ENCODE measurements at regions not wholly inside any gene's neighbourhood (a gene's known extent, or its start where the extent isn't known, plus 50 kb on each side); places are given as distances from the start of the nearest gene placed in this dataset.
"Not testable (repeated sequence)": the region's sequence is repeated elsewhere in the genome, so short reads cannot be mapped to it uniquely, and the experiment has no call there.

- no peak for TF ChIP-seq TCF7L2 (IDR thresholded peaks at IDR 0.05; ENCODE audit: low read depth, low read length)
- no peak for TF ChIP-seq CTCF (IDR thresholded peaks at IDR 0.05)
- TF ChIP-seq SIN3A (IDR thresholded peaks at IDR 0.05; ENCODE audit: borderline replicate concordance, insufficient read depth, low read depth, low read length): no peak
- no peak for TF ChIP-seq POLR2AphosphoS5 (IDR thresholded peaks at IDR 0.05; ENCODE audit: low read depth, low read length)
- no peak for TF ChIP-seq REST (IDR thresholded peaks at IDR 0.05; ENCODE audit: insufficient read depth in 1 of 2, low read depth in 2 of 2, low read length in 1 of 2)
- intact Hi-C loops (cut with micrococcal nuclease; ENCODE audit: unreplicated experiment) (no loop called here), in situ Hi-C loops (cut with HindIII; ENCODE audit: low pct_unique_long_range_greater_than_20kb, low sequenced_read_pairs) (no loop called here)
- no peaks in the 10 kb centered on the region for H3K36me3 ChIP-seq (ENCODE audit: control insufficient read depth, insufficient read depth, low read length)
- H3K27ac ChIP-seq (ENCODE audit: low read length): no peak overlapping the region
- ATAC-seq (no peak), DNase-seq (ENCODE audit: low read depth, low spot score) (no peak)
- ChIA-PET CTCF (no interaction called here), POLR2A (no interaction called here)
- BruUV-seq (replicated peaks): no TSS peak
- no peak overlapping the region for H3K4me3 ChIP-seq (ENCODE audit: low read depth in 2 of 2, low read length in 2 of 2)
- H3K9me3 ChIP-seq (ENCODE audit: control insufficient read depth, insufficient read depth, low read depth, low read length): no peaks in the 10 kb centered on the region
- H3K4me1 ChIP-seq (ENCODE audit: control insufficient read depth, insufficient read depth, low read length): no peaks in the 10 kb centered on the region
- no peaks in the 10 kb centered on the region for H3K27me3 ChIP-seq (ENCODE audit: control insufficient read depth, insufficient read depth, low read length)
Observed at GRCh38 chr12:24630446-24630845, 318.5 kb downstream of the BCAT1 start.

GRCh38 chr12:24625103-24625502, 323.8 kb downstream of the BCAT1 start:
- TF ChIP-seq POLR2AphosphoS5 (IDR thresholded peaks at IDR 0.05; ENCODE audit: low read depth, low read length) (no peak), CTCF (IDR thresholded peaks at IDR 0.05) (no peak), TCF7L2 (IDR thresholded peaks at IDR 0.05; ENCODE audit: low read depth, low read length) (no peak), REST (IDR thresholded peaks at IDR 0.05; ENCODE audit: insufficient read depth in 1 of 2, low read depth in 2 of 2, low read length in 1 of 2) (no peak), SIN3A (IDR thresholded peaks at IDR 0.05; ENCODE audit: borderline replicate concordance, insufficient read depth, low read depth, low read length) (no peak)
- Histone ChIP-seq H3K27me3 (ENCODE audit: control insufficient read depth, insufficient read depth, low read length) (no peaks in the 10 kb centered on the region), H3K4me3 (ENCODE audit: low read depth in 2 of 2, low read length in 2 of 2) (no peak overlapping the region), H3K36me3 (ENCODE audit: control insufficient read depth, insufficient read depth, low read length) (no peaks in the 10 kb centered on the region), H3K27ac (ENCODE audit: low read length) (no peak overlapping the region), H3K9me3 (ENCODE audit: control insufficient read depth, insufficient read depth, low read depth, low read length) (no peaks in the 10 kb centered on the region), H3K4me1 (ENCODE audit: control insufficient read depth, insufficient read depth, low read length) (no peaks in the 10 kb centered on the region)
- no peak for ATAC-seq
- POLR2A ChIA-PET: no interaction called here
- CTCF ChIA-PET: no interaction called here
- in situ Hi-C loops (cut with HindIII; ENCODE audit: low pct_unique_long_range_greater_than_20kb, low sequenced_read_pairs) (no loop called here), intact Hi-C loops (cut with micrococcal nuclease; ENCODE audit: unreplicated experiment) (no loop called here)
- DNase-seq (ENCODE audit: low read depth, low spot score): no peak
- no TSS peak for BruUV-seq (replicated peaks)

- BruUV-seq (replicated peaks); in situ Hi-C loops (cut with HindIII; ENCODE audit: low pct_unique_long_range_greater_than_20kb, low sequenced_read_pairs); CTCF ChIA-PET; H3K27me3 ChIP-seq (ENCODE audit: control insufficient read depth, insufficient read depth, low read length); H3K9me3 ChIP-seq (ENCODE audit: control insufficient read depth, insufficient read depth, low read depth, low read length); H3K27ac ChIP-seq (ENCODE audit: low read length); DNase-seq (ENCODE audit: low read depth, low spot score); H3K4me3 ChIP-seq (ENCODE audit: low read depth in 2 of 2, low read length in 2 of 2); H3K4me1 ChIP-seq (ENCODE audit: control insufficient read depth, insufficient read depth, low read length); POLR2A ChIA-PET; ATAC-seq; intact Hi-C loops (cut with micrococcal nuclease; ENCODE audit: unreplicated experiment); H3K36me3 ChIP-seq (ENCODE audit: control insufficient read depth, insufficient read depth, low read length): not testable (repeated sequence)
Observed at GRCh38 chr12:24619954-24620353, 328.9 kb downstream of the BCAT1 start.

Data from Panc1 (cell line).